ENCODE measurements at regions not wholly inside any gene's neighbourhood (a gene's known extent, or its start where the extent isn't known, plus 50 kb on each side); places are given as distances from the start of the nearest gene placed in this dataset.

DNA sequence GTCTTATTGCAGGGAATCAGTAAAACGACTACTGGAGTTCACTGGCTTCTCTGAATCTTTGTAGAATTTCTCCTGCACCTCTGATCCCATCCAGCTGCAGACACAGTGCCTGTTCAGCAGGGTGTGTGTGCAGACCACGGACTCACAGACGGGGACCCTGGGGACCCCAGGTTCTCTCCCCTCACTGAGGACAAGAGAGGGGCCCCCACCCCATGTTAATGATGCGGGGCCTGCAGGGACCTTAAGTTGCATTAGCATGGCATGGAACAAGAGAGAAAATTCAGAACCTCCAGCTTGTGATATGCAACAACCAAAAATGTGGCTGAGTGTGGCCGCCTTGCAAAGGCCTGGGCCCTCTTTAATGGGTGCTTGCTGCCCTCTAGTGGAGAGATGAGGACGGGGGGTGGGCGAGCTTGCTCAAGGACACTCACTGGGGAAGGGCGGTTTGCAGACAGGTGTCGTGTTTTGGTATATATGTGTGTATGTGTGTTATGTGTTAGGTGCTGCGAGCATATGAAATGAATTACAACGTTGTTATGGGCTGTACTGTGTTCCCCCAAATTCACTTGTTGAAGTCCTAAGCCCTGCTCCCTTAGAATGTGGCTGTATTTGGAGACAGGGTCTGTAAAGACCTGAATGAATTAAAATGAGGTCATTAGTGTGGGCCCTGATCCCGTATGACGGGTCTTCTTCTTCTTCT is 84.4 kb upstream of the SEPTIN5 start (continued):
- TF ChIP-seq, protein P1, sequence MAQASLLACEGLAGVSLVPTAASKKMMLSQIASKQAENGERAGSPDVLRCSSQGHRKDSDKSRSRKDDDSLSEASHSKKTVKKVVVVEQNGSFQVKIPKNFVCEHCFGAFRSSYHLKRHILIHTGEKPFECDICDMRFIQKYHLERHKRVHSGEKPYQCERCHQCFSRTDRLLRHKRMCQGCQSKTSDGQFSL (CRISPR knock-in tag; IDR thresholded peaks at IDR 0.05), result no peak
- TF ChIP-seq, protein P1 (tag; IDR thresholded peaks at IDR 0.05), result peak in 1 of 2 experiments; percentile 96; a peak in 2 of 4 replicates
- TF ChIP-seq NCOA2 (IDR thresholded peaks at IDR 0.05; ENCODE audit: partially characterized antibody in 2 of 2) (no peak), NR2C1 (IDR thresholded peaks at IDR 0.05) (peak; percentile 47; the same call in 1 of the 2 replicates), NR2C1 (tag; IDR thresholded peaks at IDR 0.05) (no peak), RBM15 (IDR thresholded peaks at IDR 0.05; ENCODE audit: insufficient read depth, low read length) (no peak), ZKSCAN8 (CRISPR knock-in tag; IDR thresholded peaks at IDR 0.05) (no peak), KLF13 (tag; IDR thresholded peaks at IDR 0.05; ENCODE audit: borderline replicate concordance, low read depth) (peak; percentile 90; the same call in 1 of the 2 replicates), RFX7 (CRISPR knock-in tag; IDR thresholded peaks at IDR 0.05) (no peak), ZNF830 (CRISPR knock-in tag; IDR thresholded peaks at IDR 0.05) (peak; percentile 51; the same call in 1 of the 2 replicates), DIDO1 (tag; IDR thresholded peaks at IDR 0.05; ENCODE audit: low read depth) (no peak), ZNF696 (CRISPR knock-in tag; conservative IDR thresholded peaks at IDR 0.05) (no peak), BCOR (IDR thresholded peaks at IDR 0.05) (no peak; the same call in 1 of the 2 replicates), STAT5B (CRISPR knock-in tag; IDR thresholded peaks at IDR 0.05) (no peak), TRIM28 (IDR thresholded peaks at IDR 0.05) (no peak), ZNF311 (CRISPR knock-in tag; IDR thresholded peaks at IDR 0.05) (0 out of 2 replicates have a peak, but pooled peaks have one; percentile 15), POLR2H (tag; IDR thresholded peaks at IDR 0.05; ENCODE audit: low read depth) (no peak), MYC (IDR thresholded peaks at IDR 0.05; ENCODE audit: low read depth, low read length) (peak; percentile 84), MYC (CRISPR knock-in tag; IDR thresholded peaks at IDR 0.05; ENCODE audit: borderline replicate concordance, low read depth) (no peak; the same call in 1 of the 2 replicates), ZNF124 (CRISPR knock-in tag; IDR thresholded peaks at IDR 0.05) (no peak), PCBP1 (IDR thresholded peaks at IDR 0.05; ENCODE audit: low read depth, low read length, poor library complexity, severe bottlenecking) (no peak), ZNF143 (CRISPR knock-in tag; IDR thresholded peaks at IDR 0.05) (no peak), U2AF2 (optimal IDR thresholded peaks at IDR 0.05; ENCODE audit: low read depth, low read length) (no peak)
- TF ChIP-seq, protein P2, sequence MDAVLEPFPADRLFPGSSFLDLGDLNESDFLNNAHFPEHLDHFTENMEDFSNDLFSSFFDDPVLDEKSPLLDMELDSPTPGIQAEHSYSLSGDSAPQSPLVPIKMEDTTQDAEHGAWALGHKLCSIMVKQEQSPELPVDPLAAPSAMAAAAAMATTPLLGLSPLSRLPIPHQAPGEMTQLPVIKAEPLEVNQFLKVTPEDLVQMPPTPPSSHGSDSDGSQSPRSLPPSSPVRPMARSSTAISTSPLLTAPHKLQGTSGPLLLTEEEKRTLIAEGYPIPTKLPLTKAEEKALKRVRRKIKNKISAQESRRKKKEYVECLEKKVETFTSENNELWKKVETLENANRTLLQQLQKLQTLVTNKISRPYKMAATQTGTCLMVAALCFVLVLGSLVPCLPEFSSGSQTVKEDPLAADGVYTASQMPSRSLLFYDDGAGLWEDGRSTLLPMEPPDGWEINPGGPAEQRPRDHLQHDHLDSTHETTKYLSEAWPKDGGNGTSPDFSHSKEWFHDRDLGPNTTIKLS (IDR thresholded peaks at IDR 0.05; ENCODE audit: borderline replicate concordance, low read depth), result peak; percentile 51; the same call in 1 of the 2 replicates
- TF ChIP-seq, protein P3, sequence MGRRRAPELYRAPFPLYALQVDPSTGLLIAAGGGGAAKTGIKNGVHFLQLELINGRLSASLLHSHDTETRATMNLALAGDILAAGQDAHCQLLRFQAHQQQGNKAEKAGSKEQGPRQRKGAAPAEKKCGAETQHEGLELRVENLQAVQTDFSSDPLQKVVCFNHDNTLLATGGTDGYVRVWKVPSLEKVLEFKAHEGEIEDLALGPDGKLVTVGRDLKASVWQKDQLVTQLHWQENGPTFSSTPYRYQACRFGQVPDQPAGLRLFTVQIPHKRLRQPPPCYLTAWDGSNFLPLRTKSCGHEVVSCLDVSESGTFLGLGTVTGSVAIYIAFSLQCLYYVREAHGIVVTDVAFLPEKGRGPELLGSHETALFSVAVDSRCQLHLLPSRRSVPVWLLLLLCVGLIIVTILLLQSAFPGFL (CRISPR knock-in tag; IDR thresholded peaks at IDR 0.05), result no peak
- TF ChIP-seq, protein P4, sequence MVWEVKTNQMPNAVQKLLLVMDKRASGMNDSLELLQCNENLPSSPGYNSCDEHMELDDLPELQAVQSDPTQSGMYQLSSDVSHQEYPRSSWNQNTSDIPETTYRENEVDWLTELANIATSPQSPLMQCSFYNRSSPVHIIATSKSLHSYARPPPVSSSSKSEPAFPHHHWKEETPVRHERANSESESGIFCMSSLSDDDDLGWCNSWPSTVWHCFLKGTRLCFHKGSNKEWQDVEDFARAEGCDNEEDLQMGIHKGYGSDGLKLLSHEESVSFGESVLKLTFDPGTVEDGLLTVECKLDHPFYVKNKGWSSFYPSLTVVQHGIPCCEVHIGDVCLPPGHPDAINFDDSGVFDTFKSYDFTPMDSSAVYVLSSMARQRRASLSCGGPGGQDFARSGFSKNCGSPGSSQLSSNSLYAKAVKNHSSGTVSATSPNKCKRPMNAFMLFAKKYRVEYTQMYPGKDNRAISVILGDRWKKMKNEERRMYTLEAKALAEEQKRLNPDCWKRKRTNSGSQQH (CRISPR knock-in tag; IDR thresholded peaks at IDR 0.05), result 0 out of 2 replicates have a peak, but pooled peaks have one; percentile 81
